Natural killer cell (primary cell): ENCODE measurements at regions not wholly inside any gene's neighbourhood (a gene's known extent, or its start where the extent isn't known, plus 50 kb on each side); places are given as distances from the start of the nearest gene placed in this dataset.

Experiments used
- ATAC-seq, 3 donors: fragments of 150-1000 bp in 2 of 3; fragments of 200-7000 bp in 1 of 3; cut with Tn5 transposase; 1 replicate in 1 of 3; 2 replicates in 2 of 3; pipeline ENCODE4 v1.10.0; 2021; ENCODE audit warnings: mild to moderate bottlenecking in 2 of 3, moderate library complexity in 2 of 3
- DNase-seq, 2 donors: peaks; one replicate each; pipeline versions ENCODE4 v3.0.0 to v3.0.0-alpha.2; 2013 to 2021; ENCODE audit warnings: mixed read lengths in 1 of 2
- H3K27ac ChIP-seq: one replicate; pipeline ENCODE4 v1.5.1; 2013; ENCODE audit warnings: mild to moderate bottlenecking, low read length
- H3K27me3 ChIP-seq: one replicate; pipeline ENCODE4 v1.6.1; 2013; ENCODE audit warnings: low read length; ENCODE audit not compliant: control insufficient read depth, insufficient read depth
- H3K36me3 ChIP-seq: one replicate; pipeline ENCODE4 v1.6.1; 2013; ENCODE audit warnings: low read length; ENCODE audit not compliant: control insufficient read depth, insufficient read depth
- H3K4me1 ChIP-seq: one replicate; pipeline ENCODE4 v1.6.1; 2013; ENCODE audit warnings: low read length; ENCODE audit not compliant: control insufficient read depth, insufficient read depth
- H3K4me3 ChIP-seq: one replicate; pipeline ENCODE4 v1.5.1; 2013; ENCODE audit warnings: low read length
- H3K9me3 ChIP-seq: one replicate; pipeline ENCODE4 v1.6.1; 2013; ENCODE audit warnings: low read length; ENCODE audit not compliant: control insufficient read depth, insufficient read depth
- H3K27ac Mint-ChIP-seq, 2 donors: one replicate each; pipeline ENCODE4 v1.8.0; 2022; ENCODE audit warnings: mild to moderate bottlenecking in 2 of 2, mixed read lengths in 2 of 2, moderate library complexity in 1 of 2
- H3K27me3 Mint-ChIP-seq, 2 donors: one replicate each; pipeline ENCODE4 v1.8.0; 2022; ENCODE audit warnings: low read depth in 2 of 2, mixed read lengths in 2 of 2
- H3K36me3 Mint-ChIP-seq: one replicate; pipeline ENCODE4 v1.8.0; 2022; ENCODE audit warnings: mixed read lengths
- H3K4me1 Mint-ChIP-seq, 2 donors: one replicate each; pipeline ENCODE4 v1.8.0; 2022; ENCODE audit warnings: mixed read lengths in 2 of 2
- H3K4me3 Mint-ChIP-seq: one replicate; pipeline ENCODE4 v1.8.0; 2022; ENCODE audit warnings: mild to moderate bottlenecking, moderate library complexity, mixed read lengths
- H3K9me3 Mint-ChIP-seq, 2 donors: one replicate each; pipeline ENCODE4 v1.8.0; 2022; ENCODE audit warnings: mixed read lengths in 2 of 2
- CTCF ChIP-seq: fragments of 200-600 bp; IDR thresholded peaks from one replicate; pipeline ENCODE4 v1.8.0; 2022; ENCODE audit warnings: antibody characterized with exemption
- WGBS: methylation state at CpG from one replicate; pipeline ENCODE4 v1.1.7; 2013; ENCODE audit warnings: missing lambda C conversion rate; ENCODE audit not compliant: insufficient coverage; 5-methylcytosine and 5-hydroxymethylcytosine counted together
- intact Hi-C: fragments of 100-400 bp; cut with micrococcal nuclease; formaldehyde crosslinking; loops from one replicate; pipeline ENCODE4 v1.14.2; 2022

GRCh38 chr2:62587592-62587991, 81.6 kb upstream of the TMEM17 start:
- Mint-ChIP-seq H3K27me3 (peaks cover 6 to 7% of the 10 kb centered on the region in 2 donors), H3K4me3 (no peak overlapping the region), H3K4me1 (no peaks in the 10 kb centered on the region), H3K9me3 (no peaks in the 10 kb centered on the region), H3K27ac (no peak overlapping the region), H3K36me3 (no peaks in the 10 kb centered on the region)
- intact Hi-C loops = no loop called here
- WGBS = 88% methylated on average over 3 of the region's 3 CpGs
- Histone ChIP-seq H3K27me3 (no peaks in the 10 kb centered on the region), H3K27ac (no peak overlapping the region), H3K36me3 (no peaks in the 10 kb centered on the region), H3K4me1 (no peaks in the 10 kb centered on the region), H3K9me3 (no peaks in the 10 kb centered on the region), H3K4me3 (no peak overlapping the region)
- ATAC-seq = no peak
- no peak for DNase-seq
- no peak for TF ChIP-seq CTCF

- Histone ChIP-seq H3K4me3 (no peak overlapping the region), H3K27me3 (no peaks in the 10 kb centered on the region), H3K4me1 (no peaks in the 10 kb centered on the region), H3K27ac (no peak overlapping the region), H3K9me3 (no peaks in the 10 kb centered on the region), H3K36me3 (no peaks in the 10 kb centered on the region)
- Mint-ChIP-seq H3K36me3 (no peaks in the 10 kb centered on the region), H3K4me3 (no peak overlapping the region), H3K27ac (no peak overlapping the region), H3K4me1 (no peaks in the 10 kb centered on the region), H3K9me3 (no peaks in the 10 kb centered on the region), H3K27me3 (peaks cover 6 to 7% of the 10 kb centered on the region in 2 donors)
- ATAC-seq = no peak
- TF ChIP-seq CTCF = no peak
- DNase-seq = no peak
- intact Hi-C loops = no loop called here
- WGBS = 75% methylated on average over 2 of the region's 2 CpGs
These were observed 81.0 kb upstream of the TMEM17 start for GRCh38 chr2:62586981-62587380.

GRCh38 chr2:62578803-62579640, 73.0 kb upstream of the TMEM17 start:
- peaks cover 12 to 21% of the 10 kb centered on the region in 2 donors for H3K27me3 Mint-ChIP-seq
- H3K27ac Mint-ChIP-seq = no peak overlapping the region
- H3K4me1 ChIP-seq = no peaks in the 10 kb centered on the region
- no peaks in the 10 kb centered on the region for H3K9me3 Mint-ChIP-seq
- H3K36me3 ChIP-seq = no peaks in the 10 kb centered on the region
- no peaks in the 10 kb centered on the region for H3K36me3 Mint-ChIP-seq
- no peak overlapping the region for H3K27ac ChIP-seq
- no peaks in the 10 kb centered on the region for H3K9me3 ChIP-seq
- H3K27me3 ChIP-seq = no peaks in the 10 kb centered on the region
- intact Hi-C loops = no loop called here
- H3K4me3 ChIP-seq = no peak overlapping the region
- TF ChIP-seq CTCF = no peak
- DNase-seq = no peak
- WGBS = 94% methylated on average over 5 of the region's 7 CpGs
- ATAC-seq = no peak
- H3K4me1 Mint-ChIP-seq = no peaks in the 10 kb centered on the region
- H3K4me3 Mint-ChIP-seq = no peak overlapping the region
